Epithelial cell of proximal tubule (primary cell): ENCODE measurements at regions not wholly inside any gene's neighbourhood (a gene's known extent, or its start where the extent isn't known, plus 50 kb on each side); places are given as distances from the start of the nearest gene placed in this dataset.
A peak's percentile ranks its signal among the peaks of the same experiment; 100 is the strongest.

Source experiments
- DNase-seq: peaks from one replicate; pipeline ENCODE4 v3.0.0-alpha.2; 2011; ENCODE audit warnings: low read depth
- H3K4me3 ChIP-seq: 2 replicates; pipeline ENCODE4 v1.5.1; 2011; ENCODE audit warnings: low read depth, mild to moderate bottlenecking, low read length
- CTCF ChIP-seq: conservative IDR thresholded peaks from 2 replicates; pipeline ENCODE4 v1.5.1; 2012; ENCODE audit warnings: low read depth, mild to moderate bottlenecking, low read length

DNA sequence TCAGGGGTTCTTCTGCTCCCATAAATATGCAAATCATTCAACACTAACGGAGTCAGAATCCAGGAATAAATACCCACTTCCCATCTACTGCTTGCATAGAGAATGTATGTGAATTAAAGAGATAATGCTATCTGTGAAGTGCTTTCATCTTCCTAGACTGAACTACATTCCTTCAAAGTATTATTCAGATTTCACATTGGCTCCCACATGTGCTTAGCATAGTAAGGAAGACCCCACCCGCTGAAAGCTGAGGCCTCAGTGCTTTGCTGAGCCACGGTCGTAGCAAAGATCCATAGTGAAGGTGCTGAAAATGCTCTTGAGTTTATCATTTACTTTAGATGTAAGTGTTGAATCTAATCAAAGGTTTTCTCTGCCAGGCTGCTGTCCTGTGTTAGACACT lies 97.0 kb upstream of the SPACA1 start:
- no peak for DNase-seq
- no peak overlapping the region for H3K4me3 ChIP-seq
- TF ChIP-seq CTCF = no peak

DNA sequence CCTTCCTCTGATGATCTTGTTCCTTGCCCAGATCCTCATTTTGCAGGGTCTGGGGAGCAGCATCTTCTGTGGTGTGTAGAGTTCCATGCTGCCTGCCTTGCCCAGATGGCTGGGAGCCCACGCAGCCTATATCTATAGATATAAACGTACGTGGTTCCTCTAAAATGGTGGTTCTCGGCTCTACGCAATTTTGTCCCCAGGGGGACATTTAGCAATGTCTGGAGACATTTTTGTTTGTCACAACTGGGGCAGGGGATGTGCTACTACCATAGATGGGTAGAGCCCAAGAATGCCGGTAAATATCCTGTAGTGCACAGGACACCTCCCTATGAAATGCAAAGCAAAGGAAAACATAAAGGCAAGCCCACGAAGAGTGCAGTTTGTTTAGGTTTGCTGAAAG lies 98.4 kb upstream of the SPACA1 start:
- no peak overlapping the region for H3K4me3 ChIP-seq
- no peak for TF ChIP-seq CTCF
- no peak for DNase-seq

GRCh38 chr6:87946669-87947068 lies 101.0 kb upstream of the SPACA1 start:
- DNase-seq = no peak
- no peak for TF ChIP-seq CTCF
- H3K4me3 ChIP-seq = no peak overlapping the region

GRCh38 chr6:87945966-87946365 lies 101.7 kb upstream of the SPACA1 start:
- no peak overlapping the region for H3K4me3 ChIP-seq
- DNase-seq = no peak
- no peak for TF ChIP-seq CTCF

DNA sequence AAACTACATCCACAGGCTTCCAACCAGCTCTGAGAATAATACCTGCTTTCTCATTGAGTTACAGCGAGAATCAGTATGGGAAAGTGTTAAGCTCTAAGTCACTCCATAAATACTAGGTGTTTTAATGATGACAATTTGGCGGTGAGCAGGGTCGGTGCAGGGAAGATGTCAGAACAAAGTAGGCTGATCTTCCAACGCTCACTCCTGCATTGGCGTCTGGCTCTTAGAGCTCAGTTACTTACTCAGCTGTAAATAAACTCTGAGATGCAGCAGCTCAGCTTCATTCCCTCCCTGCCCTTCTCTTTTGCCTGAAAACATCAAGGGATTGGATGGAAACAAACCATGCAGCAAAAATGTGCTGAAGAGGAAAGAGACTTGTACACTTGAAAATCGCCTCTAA lies 102.5 kb upstream of the SPACA1 start:
- DNase-seq = no peak
- no peak overlapping the region for H3K4me3 ChIP-seq
- no peak for TF ChIP-seq CTCF

DNA sequence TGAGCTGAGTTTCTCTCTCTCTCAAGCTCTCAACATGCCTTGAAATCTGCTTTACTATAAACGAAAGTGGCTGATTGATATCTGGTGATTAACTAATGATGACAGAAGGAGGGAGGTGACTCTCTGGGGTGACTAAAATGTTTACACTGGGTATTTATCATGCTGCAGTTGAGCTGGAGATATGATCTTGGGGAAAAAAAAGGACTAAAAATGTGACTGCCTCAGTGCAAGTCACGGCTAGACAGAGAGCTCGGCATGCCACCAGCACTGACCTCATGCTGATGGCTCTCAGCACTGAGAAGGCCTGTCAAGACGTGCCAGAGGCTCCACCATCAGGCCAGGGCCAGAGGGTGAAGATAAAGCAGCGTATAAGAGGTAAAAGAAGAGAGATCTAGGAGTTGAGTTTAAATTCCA lies 103.1 kb upstream of the SPACA1 start:
- peak; percentile 37 for TF ChIP-seq CTCF
- no peak overlapping the region for H3K4me3 ChIP-seq
- DNase-seq = no peak

- no peak for DNase-seq
- no peak for TF ChIP-seq CTCF
- no peak overlapping the region for H3K4me3 ChIP-seq
These were observed 104.5 kb upstream of the SPACA1 start for GRCh38 chr6:87943191-87943590.
